H1 (cell line): ENCODE measurements at regions not wholly inside any gene's neighbourhood (a gene's known extent, or its start where the extent isn't known, plus 50 kb on each side); places are given as distances from the start of the nearest gene placed in this dataset.

ENCODE experiments used
- CTCF ChIA-PET: fragments of 300-600 bp; sonication (Branson Sonifier 250); formaldehyde crosslinking; loops from one replicate; lab custom pipeline; 2021; ENCODE audit not compliant: partially characterized antibody; lab: Charles Lee
- POLR2A ChIA-PET: fragments of 300-600 bp; sonication (Branson Sonifier 250); formaldehyde crosslinking; loops from one replicate; lab custom pipeline; 2021; ENCODE audit warnings: inconsistent platforms; ENCODE audit not compliant: partially characterized antibody; lab: Charles Lee
- DNase-seq, 2 experiments: peaks; one replicate each; pipeline versions ENCODE4 v3.0.0 to v3.0.0-alpha.2; 2010 to 2022; ENCODE audit warnings: low spot score in 2 of 2, low read depth in 1 of 2, mixed read lengths in 1 of 2
- FAIRE-seq: peaks from 2 replicates; lab custom pipeline; 2011; peaks lifted over from hg19 to GRCh38; lab: Jason Lieb, UNC
- H2AFZ ChIP-seq: 2 replicates; pipeline ENCODE4 v1.8.1; 2012; ENCODE audit warnings: low read length, inconsistent platforms
- H2AK5ac ChIP-seq: 2 replicates; pipeline ENCODE4 v1.6.1; 2013; ENCODE audit warnings: low read depth, low read length
- H2BK120ac ChIP-seq: replicated peaks from 2 replicates; pipeline ENCODE3; 2013; ENCODE audit warnings: low read depth, low read length, inconsistent platforms
- H2BK12ac ChIP-seq: 2 replicates; pipeline ENCODE4 v1.6.1; 2013; ENCODE audit warnings: low read depth, low read length
- H2BK15ac ChIP-seq: 2 replicates; pipeline ENCODE4 v1.6.1; 2013; ENCODE audit warnings: low read length
- H2BK20ac ChIP-seq: 2 replicates; pipeline ENCODE4 v1.6.1; 2013; ENCODE audit warnings: low read length
- H2BK5ac ChIP-seq: 2 replicates; pipeline ENCODE4 v1.6.1; 2013; ENCODE audit warnings: low read depth, low read length
- H3K14ac ChIP-seq: 2 replicates; pipeline ENCODE4 v1.6.1; 2013; ENCODE audit warnings: inconsistent platforms; ENCODE audit not compliant: insufficient read length
- H3K18ac ChIP-seq: 2 replicates; pipeline ENCODE4 v1.6.1; 2013; ENCODE audit warnings: low read length; ENCODE audit errors: extremely low read depth
- H3K23ac ChIP-seq: 2 replicates; pipeline ENCODE4 v1.6.1; 2013; ENCODE audit warnings: inconsistent platforms; ENCODE audit not compliant: insufficient read length
- H3K23me2 ChIP-seq: 2 replicates; pipeline ENCODE4 v1.6.1; 2013; ENCODE audit warnings: low read depth, low read length
- H3K27ac ChIP-seq: 2 replicates; pipeline ENCODE4 v1.6.1; 2011; ENCODE audit warnings: low read depth, low read length, inconsistent platforms
- H3K27me3 ChIP-seq, 4 experiments: replicated peaks in 1 of 4; 1 replicate in 1 of 4; 2 replicates in 3 of 4; pipeline versions ENCODE4 v1.6.1 to v1.8.1; 2011 to 2013; ENCODE audit warnings: low read length in 3 of 4, mild to moderate bottlenecking in 3 of 4, inconsistent platforms in 2 of 4, mixed read lengths in 2 of 4, moderate library complexity in 1 of 4; ENCODE audit not compliant: control insufficient read depth in 3 of 4, insufficient read depth in 3 of 4; ENCODE audit errors: extremely low read depth in 1 of 4
- H3K36me3 ChIP-seq, 4 experiments: 2 replicates each; pipeline versions ENCODE4 v1.6.1 to v1.8.1; 2011 to 2013; ENCODE audit warnings: mild to moderate bottlenecking in 4 of 4, low read length in 3 of 4, moderate library complexity in 2 of 4, control low read depth in 1 of 4, inconsistent platforms in 1 of 4; ENCODE audit not compliant: insufficient read depth in 4 of 4, control insufficient read depth in 2 of 4
- H3K4ac ChIP-seq: replicated peaks from 2 replicates; pipeline ENCODE3; 2013; ENCODE audit warnings: low read length, low read depth, mixed read lengths, inconsistent platforms; ENCODE audit not compliant: insufficient read length
- H3K4me1 ChIP-seq, 4 experiments: replicated peaks in 1 of 4; 1 replicate in 1 of 4; 2 replicates in 3 of 4; pipeline versions ENCODE4 v1.6.1 to v1.8.1; 2011 to 2013; ENCODE audit warnings: low read length in 3 of 4, inconsistent platforms in 2 of 4, mixed read lengths in 1 of 4; ENCODE audit not compliant: insufficient read depth in 4 of 4, control insufficient read depth in 3 of 4
- H3K4me2 ChIP-seq, 2 experiments: 2 replicates each; pipeline versions ENCODE4 v1.6.1 to v1.8.1; 2011 to 2013; ENCODE audit warnings: low read depth in 2 of 2, low read length in 2 of 2, control low read depth in 1 of 2, inconsistent platforms in 1 of 2, mild to moderate bottlenecking in 1 of 2; ENCODE audit not compliant: insufficient read depth in 1 of 2
- H3K4me3 ChIP-seq, 4 experiments: fragments of 200-600, 300-600 bp in 1 of 4; sonication (generic), shearing (Covaris generic), sonication (Bioruptor Twin) in 1 of 4; 2 replicates each; pipeline versions ENCODE4 v1.5.1 to v1.8.1; 2011 to 2016; ENCODE audit warnings: low read length in 4 of 4, low read depth in 3 of 4, control low read depth in 2 of 4, inconsistent platforms in 2 of 4, mild to moderate bottlenecking in 2 of 4, mixed read lengths in 1 of 4, moderate library complexity in 1 of 4; ENCODE audit not compliant: insufficient read depth in 2 of 4; ENCODE audit errors: extremely low read depth in 1 of 4
- H3K56ac ChIP-seq: replicated peaks from 2 replicates; pipeline ENCODE3; 2013; ENCODE audit warnings: low read depth, mild to moderate bottlenecking, mixed read lengths, low read length, inconsistent platforms; ENCODE audit not compliant: insufficient read length
- H3K79me1 ChIP-seq: 2 replicates; pipeline ENCODE4 v1.6.1; 2013; ENCODE audit warnings: low read depth, low read length, control low read depth
- H3K79me2 ChIP-seq, 2 experiments: 2 replicates each; pipeline versions ENCODE4 v1.6.1 to v1.8.1; 2012 to 2013; ENCODE audit warnings: low read length in 2 of 2, mild to moderate bottlenecking in 2 of 2, inconsistent platforms in 1 of 2; ENCODE audit not compliant: insufficient read depth in 2 of 2, control insufficient read depth in 1 of 2
- H3K9ac ChIP-seq, 4 experiments: replicated peaks in 1 of 4; 1 replicate in 1 of 4; 2 replicates in 3 of 4; pipeline versions ENCODE4 v1.6.1 to v1.8.1; 2011 to 2013; ENCODE audit warnings: low read depth in 3 of 4, low read length in 3 of 4, control low read depth in 2 of 4, mild to moderate bottlenecking in 2 of 4, moderate library complexity in 2 of 4, inconsistent platforms in 1 of 4; ENCODE audit errors: extremely low read depth in 1 of 4
- H3K9me3 ChIP-seq, 2 experiments: 2 replicates each; pipeline versions ENCODE4 v1.6.1 to v1.8.1; 2012 to 2013; ENCODE audit warnings: mild to moderate bottlenecking in 2 of 2, moderate library complexity in 2 of 2, control low read depth in 1 of 2, inconsistent platforms in 1 of 2, low read depth in 1 of 2, low read length in 1 of 2, mixed read lengths in 1 of 2; ENCODE audit not compliant: insufficient read depth in 2 of 2
- H4K20me1 ChIP-seq, 2 experiments: replicated peaks in 1 of 2; 2 replicates each; pipeline versions ENCODE3 to v1.8.1; 2011 to 2013; ENCODE audit warnings: inconsistent platforms in 2 of 2, low read length in 2 of 2, mild to moderate bottlenecking in 1 of 2; ENCODE audit not compliant: insufficient read depth in 2 of 2, control insufficient read depth in 1 of 2
- H4K5ac ChIP-seq: 2 replicates; pipeline ENCODE4 v1.6.1; 2013; ENCODE audit warnings: low read length, low read depth, mixed read lengths, inconsistent platforms; ENCODE audit not compliant: insufficient read length
- H4K8ac ChIP-seq: 2 replicates; pipeline ENCODE4 v1.8.0; 2013; ENCODE audit warnings: mild to moderate bottlenecking, moderate library complexity, low read length, inconsistent platforms; ENCODE audit not compliant: insufficient read depth; ENCODE audit errors: extremely low read depth
- H4K91ac ChIP-seq: replicated peaks from 2 replicates; pipeline ENCODE3; 2013; ENCODE audit warnings: low read length, mixed read lengths, inconsistent platforms; ENCODE audit not compliant: insufficient read length
- NANOG ChIP-seq: IDR thresholded peaks from 2 replicates; pipeline ENCODE4 v1.6.1; 2011; ENCODE audit warnings: low read length, low read depth, mild to moderate bottlenecking, inconsistent platforms; ENCODE audit not compliant: insufficient read depth, poor library complexity, severe bottlenecking
- POU5F1 ChIP-seq: IDR thresholded peaks from 2 replicates; pipeline ENCODE4 v1.6.1; 2011; ENCODE audit warnings: low read depth, mild to moderate bottlenecking, low read length, moderate library complexity
- SP1 ChIP-seq: IDR thresholded peaks from 2 replicates; pipeline ENCODE4 v1.6.1; 2011; ENCODE audit warnings: low read depth, low read length
- WGBS, 2 experiments: shearing (Covaris generic) in 1 of 2; methylation state at CpG; one replicate each; pipeline versions ENCODE4 v1.1.6 to v1.1.7; 2013 to 2015; ENCODE audit warnings: low lambda C conversion rate in 2 of 2, mixed read lengths in 2 of 2, inconsistent platforms in 1 of 2, low coverage in 1 of 2, missing lambda C conversion rate in 1 of 2; ENCODE audit not compliant: insufficient replicate concordance in 2 of 2, insufficient coverage in 1 of 2, insufficient read length in 1 of 2; ENCODE audit errors: extremely low coverage in 1 of 2, missing lambda C conversion rate in 1 of 2; 5-methylcytosine and 5-hydroxymethylcytosine counted together

DNA sequence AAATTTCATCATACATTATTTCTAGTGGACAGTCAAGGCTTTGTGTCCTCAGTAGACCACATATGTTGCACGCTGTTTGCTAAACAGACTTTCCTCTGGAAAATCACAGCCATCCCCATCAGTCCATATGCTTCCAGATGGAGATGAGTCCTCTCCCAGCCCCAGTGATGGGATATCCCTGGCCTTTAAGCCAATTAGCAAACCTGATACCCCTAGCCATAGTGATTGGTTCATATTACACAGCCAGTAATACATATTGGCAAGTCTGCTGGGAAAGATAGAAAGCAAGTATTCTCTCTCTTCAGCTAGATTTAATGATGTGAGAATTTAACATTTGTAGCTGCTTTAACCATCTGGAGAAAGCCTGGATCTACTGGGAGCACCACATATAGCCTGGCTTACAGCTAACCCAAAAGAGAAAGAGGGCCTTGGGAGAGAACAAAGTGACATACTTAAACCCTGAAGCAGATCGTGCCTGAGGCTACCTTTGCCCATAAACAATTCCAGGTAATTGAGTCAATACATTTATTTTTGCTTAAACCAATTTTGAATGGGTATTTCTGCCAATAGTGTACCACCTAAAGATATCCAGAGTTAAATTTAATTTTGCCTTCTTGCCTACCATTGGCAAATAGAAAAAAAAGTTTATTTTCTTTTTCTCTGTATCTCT is 103.5 kb upstream of the HIVEP1 start:
- FAIRE-seq: no peak
- H3K18ac ChIP-seq: no peak overlapping the region

More for the DNA sequence above, 103.5 kb upstream of the HIVEP1 start:
- Histone ChIP-seq H2BK5ac (no peak overlapping the region), H3K27ac (no peak overlapping the region), H3K56ac (no peak overlapping the region), H3K79me1 (no peaks in the 10 kb centered on the region), H4K91ac (no peak overlapping the region), H3K36me3 (peaks cover 0 to 4% (median 0%) of the 10 kb centered on the region in 4 experiments; a peak in 2 of 8 replicates), H4K20me1 (no peaks in the 10 kb centered on the region), H2BK12ac (no peak overlapping the region), H2BK15ac (no peak overlapping the region), H3K9me3 (peaks cover 5 to 15% of the 10 kb centered on the region in 2 experiments), H3K27me3 (no peaks in the 10 kb centered on the region), H3K9ac (no peak overlapping the region), H3K23ac (no peak overlapping the region), H4K8ac (no peak overlapping the region), H2AK5ac (no peak overlapping the region), H3K4me2 (no peak overlapping the region), H3K4ac (no peak overlapping the region)
- POLR2A ChIA-PET: no interaction called here
- DNase-seq: no peak
- CTCF ChIA-PET: interaction anchor here (0.5 to 0.6 kb wide), 2 partner anchors 208 to 383 kb away, joined by 3 to 4 read pairs; no protein-coding TSS in a partner anchor
- TF ChIP-seq NANOG: no peak
- TF ChIP-seq POU5F1: no peak
- TF ChIP-seq SP1: no peak
- TF ChIP-seq, all 59 proteins: peak for 0
- 82% methylated on average over 2 of the region's 2 CpGs; no CpG with 5 or more reads in 1 of the 2 experiments for WGBS, 2 experiments
- H3K4me1 ChIP-seq: no peaks in the 10 kb centered on the region
- H3K4me3 ChIP-seq: no peak overlapping the region
- no peak overlapping the region for H2AFZ ChIP-seq
- H3K14ac ChIP-seq: no peak overlapping the region
- no peaks in the 10 kb centered on the region for H3K23me2 ChIP-seq
- H4K5ac ChIP-seq: no peak overlapping the region
- H2BK20ac ChIP-seq: no peak overlapping the region
- H3K79me2 ChIP-seq: no peaks in the 10 kb centered on the region
- no peak overlapping the region for H2BK120ac ChIP-seq
